A549 (cell line): ENCODE measurements at regions not wholly inside any gene's neighbourhood (a gene's known extent, or its start where the extent isn't known, plus 50 kb on each side); places are given as distances from the start of the nearest gene placed in this dataset.
A peak's percentile ranks its signal among the peaks of the same experiment; 100 is the strongest.

Source experiments
- ATAC-seq, 2 experiments: fragments of 200-7000 bp in 1 of 2; fragments of >200 bp in 1 of 2; cut with Nextera tagmentation in 1 of 2; cut with Tn5 transposase in 1 of 2; 3 replicates each; pipeline versions ENCODE4 v1.8.0 to v1.9.1; 2018 to 2020; ENCODE audit warnings: mild to moderate bottlenecking in 1 of 2, moderate library complexity in 1 of 2
- CTCF ChIA-PET: fragments of 300-600 bp; sonication (Branson Sonifier 250); formaldehyde crosslinking; extraction: SDS; loops from one replicate; lab custom pipeline; 2021; ENCODE audit warnings: antibody characterized with exemption, inconsistent platforms; lab: Yijun Ruan, JAX
- POLR2A ChIA-PET: fragments of 350-600 bp; formaldehyde crosslinking; extraction: SDS; loops from one replicate; lab custom pipeline; 2021; ENCODE audit warnings: antibody characterized with exemption, inconsistent platforms; lab: Yijun Ruan, JAX
- DNase-seq, 2 experiments: peaks; one replicate each; pipeline versions ENCODE4 v3.0.0 to v3.0.0-alpha.2; 2011 to 2016; ENCODE audit warnings: low read depth in 1 of 2, low spot score in 1 of 2
- FAIRE-seq: peaks from 2 replicates; lab custom pipeline; 2011; peaks lifted over from hg19 to GRCh38; lab: Jason Lieb, UNC
- H3K27ac ChIP-seq, 2 experiments: fragments of >200 bp; sonication (Bioruptor Twin); formaldehyde crosslinking; 3 replicates each; pipeline ENCODE4 v1.5.1; 2016 to 2017
- H3K4me1 ChIP-seq: fragments of >200 bp; sonication (Bioruptor Twin); formaldehyde crosslinking; 3 replicates; pipeline ENCODE4 v1.6.1; 2016
- H3K4me2 ChIP-seq: fragments of >200 bp; sonication (Bioruptor Twin); formaldehyde crosslinking; 3 replicates; pipeline ENCODE4 v1.6.1; 2016
- H3K4me3 ChIP-seq: fragments of >200 bp; sonication (Bioruptor Twin); formaldehyde crosslinking; 3 replicates; pipeline ENCODE4 v1.5.1; 2016
- H3K9me3 ChIP-seq: fragments of >200 bp; sonication (Bioruptor Twin); formaldehyde crosslinking; 3 replicates; pipeline ENCODE4 v1.6.1; 2016
- CHD4 ChIP-seq: fragments of 200-600 bp; sonication (generic); IDR thresholded peaks from 2 replicates; pipeline ENCODE4 v1.6.1; 2016; ENCODE audit warnings: antibody characterized with exemption, mild to moderate bottlenecking, borderline replicate concordance
- EHMT2 ChIP-seq: fragments of 200-600 bp; sonication (generic); IDR thresholded peaks from 2 replicates; pipeline ENCODE4 v1.6.1; 2016; ENCODE audit warnings: antibody characterized with exemption, low read depth, mild to moderate bottlenecking, moderate library complexity
- EP300 ChIP-seq, 2 experiments: fragments of >200 bp; sonication (Bioruptor Twin); formaldehyde crosslinking; IDR thresholded peaks; 2 replicates in 1 of 2; 3 replicates in 1 of 2; pipeline ENCODE4 v1.6.1; 2016 to 2017
- ESRRA ChIP-seq: fragments of 150-350 bp; IDR thresholded peaks from 2 replicates; pipeline ENCODE4 v1.6.1; 2014; ENCODE audit warnings: mild to moderate bottlenecking, low read length, borderline replicate concordance
- FOXS1 ChIP-seq: fragments of 250-450 bp; sonication (Bioruptor Pico); IDR thresholded peaks from 2 replicates; pipeline ENCODE4 v1.5.0; 2020; ENCODE audit warnings: mild to moderate bottlenecking, moderate library complexity
- GATA3 ChIP-seq: IDR thresholded peaks from 2 replicates; pipeline ENCODE4 v1.6.1; 2012; ENCODE audit warnings: borderline replicate concordance
- HEYL ChIP-seq: fragments of 250-450 bp; sonication (Bioruptor Pico); IDR thresholded peaks from 2 replicates; pipeline ENCODE4 v1.8.0; 2021; ENCODE audit warnings: mild to moderate bottlenecking, moderate library complexity
- HOXA7 ChIP-seq: fragments of 250-450 bp; sonication (Bioruptor Pico); IDR thresholded peaks from 2 replicates; pipeline ENCODE4 v1.5.0; 2020; ENCODE audit warnings: mild to moderate bottlenecking, moderate library complexity
- HOXB13 ChIP-seq: fragments of 250-450 bp; sonication (Bioruptor Pico); IDR thresholded peaks from 2 replicates; pipeline ENCODE4 v1.5.0; 2020; ENCODE audit warnings: low read depth, mild to moderate bottlenecking, moderate library complexity
- JUNB ChIP-seq: fragments of >200 bp; sonication (Bioruptor Twin); formaldehyde crosslinking; IDR thresholded peaks from 2 replicates; pipeline ENCODE4 v1.6.1; 2016
- MAFK ChIP-seq: fragments of 450-650 bp; IDR thresholded peaks from 2 replicates; pipeline ENCODE4 v1.6.1; 2014; ENCODE audit not compliant: partially characterized antibody
- NR3C1 ChIP-seq: fragments of >200 bp; sonication (Bioruptor Twin); formaldehyde crosslinking; IDR thresholded peaks from 3 replicates; pipeline ENCODE4 v1.6.1; 2017
- RAD21 ChIP-seq, 2 experiments: fragments of >200 bp in 1 of 2; sonication (Bioruptor Twin) in 1 of 2; formaldehyde crosslinking in 1 of 2; IDR thresholded peaks in 1 of 2; conservative IDR thresholded peaks in 1 of 2; 2 replicates in 1 of 2; 3 replicates in 1 of 2; pipeline ENCODE4 v1.6.1; 2012 to 2018; ENCODE audit warnings: inconsistent platforms in 1 of 2
- RNF2 ChIP-seq: fragments of 200-600 bp; sonication (generic); IDR thresholded peaks from 2 replicates; pipeline ENCODE4 v1.6.1; 2016; ENCODE audit warnings: low read depth, mild to moderate bottlenecking, antibody characterized with exemption, moderate library complexity, borderline replicate concordance
- SREBF2 ChIP-seq: fragments of 450-650 bp; IDR thresholded peaks from 2 replicates; pipeline ENCODE4 v1.6.1; 2014; ENCODE audit warnings: mild to moderate bottlenecking, moderate library complexity
- TP53 ChIP-seq: fragments of 250-450 bp; sonication (Bioruptor Pico); IDR thresholded peaks from 2 replicates; pipeline ENCODE4 v1.5.0; 2021; ENCODE audit warnings: mild to moderate bottlenecking, moderate library complexity
- ZFP36 ChIP-seq: fragments of 450-650 bp; IDR thresholded peaks from 2 replicates; pipeline ENCODE4 v1.6.1; 2014; ENCODE audit warnings: borderline replicate concordance; ENCODE audit not compliant: partially characterized antibody
- WGBS: methylation state at CpG from one replicate; pipeline ENCODE4 v1.1.6; 2017; ENCODE audit errors: missing lambda C conversion rate; 5-methylcytosine and 5-hydroxymethylcytosine counted together
- TF ChIP-seq, protein P1 (sequence below): fragments of 150-350 bp; IDR thresholded peaks from 2 replicates; pipeline ENCODE4 v1.6.1; 2014; ENCODE audit warnings: low read depth, mild to moderate bottlenecking, low read length
- TF ChIP-seq, protein P2 (sequence below): fragments of >200 bp; sonication (Bioruptor Twin); formaldehyde crosslinking; IDR thresholded peaks from 2 replicates; pipeline ENCODE4 v1.6.1; 2016
- TF ChIP-seq, protein P3 (sequence below): IDR thresholded peaks from 2 replicates; pipeline ENCODE4 v1.6.1; 2012; ENCODE audit warnings: low read depth, borderline replicate concordance
- TF ChIP-seq, protein P4 (sequence below): fragments of 250-450 bp; sonication (Bioruptor Pico); IDR thresholded peaks from 2 replicates; pipeline ENCODE4 v1.5.0; 2021; ENCODE audit warnings: mild to moderate bottlenecking, moderate library complexity, borderline replicate concordance
- TF ChIP-seq, protein P5 (sequence below): fragments of >200 bp; sonication (Bioruptor Twin); formaldehyde crosslinking; IDR thresholded peaks from 3 replicates; pipeline ENCODE4 v1.5.1; 2016
- TF ChIP-seq, protein P6 (sequence below): fragments of 450-650 bp; IDR thresholded peaks from 2 replicates; pipeline ENCODE4 v1.6.1; 2014; ENCODE audit warnings: antibody characterized with exemption

DNA sequence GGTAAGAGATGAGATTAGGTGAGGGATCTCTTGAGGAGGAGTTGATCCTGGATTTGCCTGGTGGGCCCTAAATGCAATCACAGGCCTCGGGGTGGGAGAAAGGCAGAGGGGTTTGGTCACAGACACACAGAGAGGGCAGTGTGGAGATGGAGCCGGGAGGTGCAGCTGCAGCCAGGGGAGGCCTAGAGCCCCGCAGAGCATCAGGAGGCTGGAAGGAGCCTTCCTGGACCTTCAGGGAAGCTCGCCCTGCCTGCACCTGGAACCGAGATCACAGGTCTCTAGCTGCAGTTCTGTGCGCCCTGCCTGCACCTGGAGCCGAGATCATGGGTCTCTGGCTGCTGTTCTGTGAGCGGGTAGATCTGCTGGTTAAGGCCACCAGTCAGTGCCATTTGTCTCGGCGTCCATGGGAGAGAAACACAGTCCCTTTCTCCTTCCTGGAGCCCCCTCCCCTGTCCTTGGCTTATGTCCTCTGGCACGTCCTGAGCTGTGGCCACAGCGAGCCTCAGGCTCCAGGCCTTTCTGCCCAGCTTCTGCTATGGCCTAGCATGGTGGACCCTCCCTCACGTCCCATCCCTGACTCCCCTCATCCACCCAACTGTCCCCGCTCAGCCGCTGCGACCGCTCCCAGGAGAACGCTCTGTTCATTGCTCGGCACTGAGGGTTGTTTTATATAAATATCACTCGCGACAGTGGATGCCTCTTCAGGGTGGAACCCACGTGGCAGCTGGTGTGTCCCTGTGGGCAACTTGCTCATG is 112.0 kb downstream of the DACT2 start:
- no peaks in the 10 kb centered on the region for H3K9me3 ChIP-seq
- H3K4me3 ChIP-seq, result no peak overlapping the region
- no peaks in the 10 kb centered on the region for H3K4me1 ChIP-seq
- TF ChIP-seq GATA3 (no peak), HEYL (CRISPR knock-in tag) (no peak)
- TF ChIP-seq, protein P1, sequence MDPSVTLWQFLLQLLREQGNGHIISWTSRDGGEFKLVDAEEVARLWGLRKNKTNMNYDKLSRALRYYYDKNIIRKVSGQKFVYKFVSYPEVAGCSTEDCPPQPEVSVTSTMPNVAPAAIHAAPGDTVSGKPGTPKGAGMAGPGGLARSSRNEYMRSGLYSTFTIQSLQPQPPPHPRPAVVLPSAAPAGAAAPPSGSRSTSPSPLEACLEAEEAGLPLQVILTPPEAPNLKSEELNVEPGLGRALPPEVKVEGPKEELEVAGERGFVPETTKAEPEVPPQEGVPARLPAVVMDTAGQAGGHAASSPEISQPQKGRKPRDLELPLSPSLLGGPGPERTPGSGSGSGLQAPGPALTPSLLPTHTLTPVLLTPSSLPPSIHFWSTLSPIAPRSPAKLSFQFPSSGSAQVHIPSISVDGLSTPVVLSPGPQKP, result no peak
- ChIA-PET CTCF (interaction anchor here (1.1 to 1.3 kb wide), 2 partner anchors 19 to 34 kb away, joined by 3 to 4 read pairs; no protein-coding TSS in a partner anchor), POLR2A (no interaction called here)
- no peak overlapping the region for H3K4me2 ChIP-seq
- FAIRE-seq (no peak), DNase-seq (no peak), ATAC-seq (no peak)
- no peak overlapping the region for H3K27ac ChIP-seq
- 85% methylated on average over 19 of the region's 22 CpGs for WGBS

DNA sequence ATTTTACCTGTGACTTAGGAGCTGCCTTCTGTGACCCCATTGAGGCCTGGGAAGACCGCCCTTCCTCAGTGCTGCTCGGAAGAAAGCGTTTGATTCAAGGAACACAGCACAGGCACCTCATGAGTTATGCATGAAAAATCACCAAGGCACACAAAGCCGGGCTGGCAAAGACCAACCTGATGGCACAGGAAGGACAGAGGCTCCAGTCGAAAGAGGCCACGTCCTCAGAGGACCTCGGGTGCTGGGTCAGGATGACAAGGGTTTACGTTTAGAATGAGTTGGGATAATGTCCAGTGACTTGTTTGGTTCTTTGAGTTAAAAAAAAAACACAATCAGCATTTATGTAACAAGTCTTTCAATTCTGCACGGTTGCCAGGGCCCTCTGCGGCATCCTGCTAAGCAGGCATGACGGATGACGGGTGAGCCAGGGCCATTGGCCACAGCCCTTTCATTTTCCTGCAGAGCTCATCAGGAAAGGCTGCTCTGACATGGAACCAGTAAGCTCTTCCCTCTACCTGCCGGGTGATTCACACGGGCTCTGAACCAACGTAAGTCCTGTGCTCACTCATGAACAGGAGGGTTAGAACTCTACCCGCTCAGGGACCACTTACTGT is 112.8 kb downstream of the DACT2 start:
- POLR2A ChIA-PET, result no interaction called here
- no peak for DNase-seq
- no peak for ATAC-seq

DNA sequence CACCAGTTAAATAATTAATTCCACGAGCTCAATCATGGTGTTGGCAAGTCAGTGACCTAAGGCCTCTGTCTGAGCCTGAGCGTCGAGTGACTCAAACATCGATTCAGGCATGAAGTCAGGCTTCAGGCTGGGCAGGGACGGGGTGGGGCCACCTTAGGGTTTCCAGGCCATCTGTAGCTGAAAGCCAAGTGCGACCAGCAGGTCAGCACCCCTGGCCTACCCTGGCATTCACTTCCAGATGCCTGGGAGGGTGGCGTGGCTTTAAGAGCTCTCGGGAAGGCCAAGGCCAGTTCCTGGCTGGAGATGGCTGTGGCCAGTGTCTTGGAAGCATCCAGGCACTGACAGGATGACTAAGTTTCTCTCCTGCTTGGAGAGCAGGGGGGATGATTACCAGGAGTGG is 113.4 kb downstream of the DACT2 start:
- POLR2A ChIA-PET, result no interaction called here
- no peak overlapping the region for H3K27ac ChIP-seq
- TF ChIP-seq JUNB (no peak), ZFP36 (no peak), FOXS1 (CRISPR knock-in tag) (no peak), RNF2 (no peak), ESRRA (no peak), TP53 (no peak), NR3C1 (no peak), HOXA7 (no peak), EP300 (IDR thresholded peaks at IDR 0.05) (no peak), HOXB13 (CRISPR knock-in tag) (no peak), SREBF2 (no peak), CHD4 (no peak)
- TF ChIP-seq, protein P2, sequence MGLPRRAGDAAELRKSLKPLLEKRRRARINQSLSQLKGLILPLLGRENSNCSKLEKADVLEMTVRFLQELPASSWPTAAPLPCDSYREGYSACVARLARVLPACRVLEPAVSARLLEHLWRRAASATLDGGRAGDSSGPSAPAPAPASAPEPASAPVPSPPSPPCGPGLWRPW, result no peak
- TF ChIP-seq, protein P3, sequence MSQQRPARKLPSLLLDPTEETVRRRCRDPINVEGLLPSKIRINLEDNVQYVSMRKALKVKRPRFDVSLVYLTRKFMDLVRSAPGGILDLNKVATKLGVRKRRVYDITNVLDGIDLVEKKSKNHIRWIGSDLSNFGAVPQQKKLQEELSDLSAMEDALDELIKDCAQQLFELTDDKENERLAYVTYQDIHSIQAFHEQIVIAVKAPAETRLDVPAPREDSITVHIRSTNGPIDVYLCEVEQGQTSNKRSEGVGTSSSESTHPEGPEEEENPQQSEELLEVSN, result no peak
- TF ChIP-seq, protein P4, sequence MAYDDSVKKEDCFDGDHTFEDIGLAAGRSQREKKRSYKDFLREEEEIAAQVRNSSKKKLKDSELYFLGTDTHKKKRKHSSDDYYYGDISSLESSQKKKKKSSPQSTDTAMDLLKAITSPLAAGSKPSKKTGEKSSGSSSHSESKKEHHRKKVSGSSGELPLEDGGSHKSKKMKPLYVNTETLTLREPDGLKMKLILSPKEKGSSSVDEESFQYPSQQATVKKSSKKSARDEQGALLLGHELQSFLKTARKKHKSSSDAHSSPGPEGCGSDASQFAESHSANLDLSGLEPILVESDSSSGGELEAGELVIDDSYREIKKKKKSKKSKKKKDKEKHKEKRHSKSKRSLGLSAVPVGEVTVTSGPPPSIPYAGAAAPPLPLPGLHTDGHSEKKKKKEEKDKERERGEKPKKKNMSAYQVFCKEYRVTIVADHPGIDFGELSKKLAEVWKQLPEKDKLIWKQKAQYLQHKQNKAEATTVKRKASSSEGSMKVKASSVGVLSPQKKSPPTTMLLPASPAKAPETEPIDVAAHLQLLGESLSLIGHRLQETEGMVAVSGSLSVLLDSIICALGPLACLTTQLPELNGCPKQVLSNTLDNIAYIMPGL, result no peak
- TF ChIP-seq, protein P5, sequence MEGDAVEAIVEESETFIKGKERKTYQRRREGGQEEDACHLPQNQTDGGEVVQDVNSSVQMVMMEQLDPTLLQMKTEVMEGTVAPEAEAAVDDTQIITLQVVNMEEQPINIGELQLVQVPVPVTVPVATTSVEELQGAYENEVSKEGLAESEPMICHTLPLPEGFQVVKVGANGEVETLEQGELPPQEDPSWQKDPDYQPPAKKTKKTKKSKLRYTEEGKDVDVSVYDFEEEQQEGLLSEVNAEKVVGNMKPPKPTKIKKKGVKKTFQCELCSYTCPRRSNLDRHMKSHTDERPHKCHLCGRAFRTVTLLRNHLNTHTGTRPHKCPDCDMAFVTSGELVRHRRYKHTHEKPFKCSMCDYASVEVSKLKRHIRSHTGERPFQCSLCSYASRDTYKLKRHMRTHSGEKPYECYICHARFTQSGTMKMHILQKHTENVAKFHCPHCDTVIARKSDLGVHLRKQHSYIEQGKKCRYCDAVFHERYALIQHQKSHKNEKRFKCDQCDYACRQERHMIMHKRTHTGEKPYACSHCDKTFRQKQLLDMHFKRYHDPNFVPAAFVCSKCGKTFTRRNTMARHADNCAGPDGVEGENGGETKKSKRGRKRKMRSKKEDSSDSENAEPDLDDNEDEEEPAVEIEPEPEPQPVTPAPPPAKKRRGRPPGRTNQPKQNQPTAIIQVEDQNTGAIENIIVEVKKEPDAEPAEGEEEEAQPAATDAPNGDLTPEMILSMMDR, result no peak
- TF ChIP-seq, protein P6, sequence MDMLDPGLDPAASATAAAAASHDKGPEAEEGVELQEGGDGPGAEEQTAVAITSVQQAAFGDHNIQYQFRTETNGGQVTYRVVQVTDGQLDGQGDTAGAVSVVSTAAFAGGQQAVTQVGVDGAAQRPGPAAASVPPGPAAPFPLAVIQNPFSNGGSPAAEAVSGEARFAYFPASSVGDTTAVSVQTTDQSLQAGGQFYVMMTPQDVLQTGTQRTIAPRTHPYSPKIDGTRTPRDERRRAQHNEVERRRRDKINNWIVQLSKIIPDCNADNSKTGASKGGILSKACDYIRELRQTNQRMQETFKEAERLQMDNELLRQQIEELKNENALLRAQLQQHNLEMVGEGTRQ, result no peak
- TF ChIP-seq, all 56 proteins: peak for 0
- CTCF ChIA-PET, result interaction anchor here (1.0 kb wide), 1 partner anchor 11 kb away, joined by 3 read pairs; no protein-coding TSS in a partner anchor
- Histone ChIP-seq H3K4me1 (no peaks in the 10 kb centered on the region), H3K9me3 (no peaks in the 10 kb centered on the region), H3K4me2 (no peak overlapping the region), H3K4me3 (no peak overlapping the region)
- ATAC-seq (no peak), DNase-seq (no peak), FAIRE-seq (no peak)
- 68% methylated on average over 4 of the region's 8 CpGs for WGBS

More for the DNA sequence above, 112.8 kb downstream of the DACT2 start:
- Histone ChIP-seq H3K4me3 (no peak overlapping the region), H3K4me1 (no peaks in the 10 kb centered on the region), H3K27ac (no peak overlapping the region), H3K4me2 (no peak overlapping the region), H3K9me3 (no peaks in the 10 kb centered on the region)
- WGBS, result 85% methylated on average over 14 of the region's 16 CpGs
- no peak for FAIRE-seq
- TF ChIP-seq EHMT2, result no peak
- no peak for TF ChIP-seq RAD21 (conservative IDR thresholded peaks at IDR 0.05 in 1 of 2, IDR thresholded peaks at IDR 0.05 in 1 of 2)
- TF ChIP-seq MAFK, result peak; percentile 60
- TF ChIP-seq NR3C1, result no peak
- CTCF ChIA-PET, result interaction anchor here (1.0 to 1.1 kb wide), 2 partner anchors 12 to 34 kb away, joined by 3 to 4 read pairs; no protein-coding TSS in a partner anchor
